NCI-H1694 treated with DMSO at 0.1 percent for 48 hours (cell line): ENCODE measurements at regions not wholly inside any gene's neighbourhood (a gene's known extent, or its start where the extent isn't known, plus 50 kb on each side); places are given as distances from the start of the nearest gene placed in this dataset.
"Not testable (repeated sequence)": the region's sequence is repeated elsewhere in the genome, so short reads cannot be mapped to it uniquely, and the experiment has no call there.

Experiments used
- DNase-seq: peaks from one replicate; lab custom pipeline; 2025; lab: John Stamatoyannopoulos, UW

DNA sequence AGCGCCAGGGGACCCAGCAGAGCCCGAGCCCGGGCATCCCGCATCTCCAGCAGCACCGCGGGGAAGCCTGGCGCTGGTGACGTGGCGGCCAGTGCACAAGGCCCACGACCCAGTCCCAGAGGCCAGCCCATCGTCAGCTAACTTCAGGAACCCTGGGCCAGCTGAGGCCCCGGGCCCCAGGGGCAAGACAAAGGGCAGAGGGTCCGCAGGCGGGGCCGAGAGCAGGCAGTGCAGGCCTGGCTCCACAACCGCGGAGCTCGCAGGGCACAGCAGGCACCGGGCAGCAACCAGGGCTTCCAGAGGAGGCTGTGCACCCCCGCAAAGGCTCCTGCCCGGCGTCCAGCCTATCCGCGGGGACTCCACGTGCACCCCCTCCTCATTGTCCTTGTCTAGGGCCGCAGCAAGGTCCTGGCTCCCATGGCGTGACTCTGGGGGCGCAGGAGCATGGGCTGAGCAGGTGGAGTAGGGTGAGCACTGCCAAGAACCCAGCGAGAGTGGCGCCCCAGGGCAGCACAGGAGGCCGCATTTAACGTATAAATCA is 352.5 kb downstream of the KCNJ18 start:
- not testable (repeated sequence) for DNase-seq

DNA sequence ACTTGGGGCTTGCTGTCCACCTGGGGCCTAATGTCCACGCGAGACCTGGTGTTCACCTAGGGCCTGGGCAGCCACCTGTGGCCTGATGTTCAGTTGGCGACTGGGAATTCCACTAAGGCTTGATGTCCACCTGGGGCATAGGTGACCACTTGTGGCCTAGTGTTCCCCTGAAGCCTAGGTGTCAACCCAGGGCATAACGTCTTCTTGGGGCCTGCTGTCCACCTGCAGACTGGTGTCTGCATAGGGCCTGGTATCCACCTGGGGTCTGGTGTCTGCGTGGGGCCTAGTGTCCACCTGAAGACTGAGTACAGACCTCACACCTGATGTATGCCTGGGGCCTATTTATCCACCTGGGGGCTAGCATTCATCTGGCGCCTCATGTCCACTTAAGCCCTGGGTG is 355.2 kb downstream of the KCNJ18 start:
- not testable (repeated sequence) for DNase-seq

DNA sequence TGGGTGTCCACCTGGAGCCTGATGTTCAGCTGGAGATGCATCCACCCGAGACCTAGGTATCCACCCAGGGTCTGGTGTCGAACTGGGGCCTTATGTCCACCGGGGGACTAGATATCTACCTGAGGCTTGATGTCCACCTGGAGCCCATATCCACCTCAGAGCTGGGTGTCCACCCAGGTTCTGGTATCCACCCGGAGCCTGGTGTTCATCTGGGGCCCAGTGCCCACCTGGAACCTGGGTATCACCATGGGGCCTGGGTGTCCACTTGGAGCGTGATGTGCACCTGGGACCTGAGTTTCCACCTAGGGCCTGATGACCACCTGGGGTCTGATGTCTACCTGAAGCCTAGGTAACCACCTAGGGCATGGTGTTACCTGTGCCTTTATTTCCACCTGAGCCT is 355.9 kb downstream of the KCNJ18 start:
- not testable (repeated sequence) for DNase-seq

DNA sequence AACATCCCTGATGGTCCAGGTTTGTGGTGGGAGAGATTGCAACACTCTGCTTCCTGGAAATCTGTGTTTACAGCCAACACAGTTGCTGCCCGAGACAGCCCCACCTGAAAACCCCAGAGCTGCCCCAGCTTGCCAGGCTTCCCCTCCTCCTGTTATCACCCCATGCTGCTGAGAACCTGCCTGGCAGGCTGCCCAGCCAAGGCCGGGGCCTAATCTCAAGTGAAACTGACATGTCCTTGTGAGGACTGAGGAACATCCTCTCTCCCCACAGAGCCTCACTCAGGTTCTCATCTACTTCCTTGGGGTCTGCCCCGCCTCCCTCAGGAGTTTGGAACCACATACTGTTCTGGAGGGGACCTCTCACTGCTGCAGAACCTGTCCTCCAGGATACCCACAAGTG is 358.4 kb downstream of the KCNJ18 start:
- DNase-seq, result not testable (repeated sequence)

DNA sequence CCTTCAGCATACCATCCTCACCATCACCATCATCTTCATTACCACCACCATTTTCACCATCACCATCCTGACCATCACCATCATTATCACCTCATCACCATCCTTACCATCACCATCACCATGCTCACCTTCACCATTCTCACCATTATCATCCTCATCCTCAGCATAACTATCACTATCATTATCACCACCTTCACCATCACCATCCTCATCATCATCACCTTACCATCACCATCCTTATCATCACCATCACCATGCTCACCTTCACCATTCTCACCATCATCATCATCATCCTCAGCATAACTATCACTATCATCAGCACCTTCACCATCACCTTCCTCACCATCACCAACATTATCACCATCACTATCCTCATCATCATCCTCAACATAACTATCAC is 360.4 kb downstream of the KCNJ18 start:
- not testable (repeated sequence) for DNase-seq

DNA sequence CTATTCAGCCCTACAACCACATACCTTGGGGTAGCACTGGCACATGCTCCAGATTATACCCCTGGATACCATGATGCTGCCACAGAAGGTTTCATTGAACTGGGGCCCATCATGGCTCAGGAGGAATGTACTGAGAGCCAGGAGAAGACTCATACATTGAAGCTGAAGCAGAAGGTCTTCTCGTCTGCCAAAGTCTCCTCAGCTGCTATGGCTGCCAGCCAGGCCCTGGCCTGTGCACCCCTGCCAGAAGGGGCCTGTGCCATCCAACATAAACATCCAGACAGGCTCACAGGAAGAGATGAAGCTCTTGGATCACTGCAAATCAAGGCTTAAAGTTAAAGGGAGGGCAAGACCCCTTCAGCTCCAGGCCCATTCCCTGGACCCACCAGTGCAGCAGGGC is 364.2 kb downstream of the KCNJ18 start:
- not testable (repeated sequence) for DNase-seq

DNA sequence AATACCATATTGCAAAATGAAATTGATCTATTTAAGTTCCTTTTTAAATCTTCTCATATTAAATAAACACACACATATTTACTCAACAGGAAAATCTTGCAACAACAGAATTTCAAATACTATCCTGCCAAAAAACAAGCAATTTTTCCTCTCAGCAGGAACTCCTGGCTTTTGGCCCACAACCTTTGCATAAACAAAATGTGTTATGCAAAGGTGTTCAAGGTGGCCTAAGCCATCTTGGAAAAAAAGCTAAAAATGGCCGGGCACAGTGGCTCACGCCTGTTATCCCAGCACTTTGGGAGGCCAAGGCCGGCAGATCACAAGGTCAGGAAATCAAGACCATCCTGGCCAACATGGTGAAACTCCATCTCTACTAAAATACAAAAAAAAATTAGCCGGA is 383.6 kb downstream of the KCNJ18 start:
- DNase-seq, result not testable (repeated sequence)

DNA sequence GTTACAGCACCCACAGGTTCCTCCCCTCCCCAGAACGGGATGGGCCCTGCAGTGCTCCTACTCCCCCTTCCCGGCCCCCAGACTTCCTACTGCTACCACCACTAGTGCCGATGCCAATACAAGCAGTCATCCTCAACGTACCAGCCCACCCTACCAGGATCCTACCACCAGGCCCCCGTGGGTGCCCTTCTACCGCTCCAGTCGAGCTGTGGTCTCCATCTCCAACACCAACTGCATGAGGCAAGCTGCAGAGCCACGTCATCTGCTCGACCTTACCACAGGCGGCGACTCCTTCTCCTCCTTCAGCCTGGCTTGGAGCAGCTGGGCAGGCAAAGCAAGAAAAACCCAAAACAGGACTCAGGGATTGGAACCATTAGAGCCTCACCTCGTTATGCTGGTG is 396.3 kb downstream of the KCNJ18 start:
- not testable (repeated sequence) for DNase-seq

DNA sequence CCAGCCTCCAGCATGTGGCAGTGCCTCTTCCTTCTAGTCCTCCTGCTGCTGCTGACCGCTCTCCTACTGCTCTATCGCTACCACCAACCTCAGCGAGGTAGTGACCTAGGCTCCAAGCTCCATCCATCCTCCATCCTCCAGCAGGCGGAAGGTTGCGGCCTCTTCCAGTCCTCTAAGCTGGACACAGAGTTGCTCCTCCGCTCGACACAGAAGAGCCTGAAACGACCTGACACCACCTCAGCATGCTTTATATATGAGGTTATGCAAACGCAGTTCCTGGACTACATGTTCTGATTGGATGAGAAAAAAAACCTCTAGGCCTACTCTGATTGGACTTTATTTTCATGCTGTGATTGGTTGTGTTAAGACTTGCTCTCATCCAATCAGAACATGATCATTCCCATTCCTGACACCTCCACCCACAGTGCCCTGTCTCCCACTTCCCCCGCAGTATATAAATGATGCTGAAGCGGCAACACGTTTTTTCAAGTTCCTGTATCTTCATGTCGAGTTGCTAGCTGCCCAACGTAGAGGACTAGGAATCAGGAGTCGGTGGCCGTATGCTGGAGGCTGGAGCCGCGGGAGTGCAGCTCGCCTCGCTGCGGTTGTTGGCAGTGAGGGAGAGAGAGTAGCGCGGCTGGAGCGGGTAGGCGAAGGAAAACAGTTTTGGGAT is 398.1 kb downstream of the KCNJ18 start:
- no peak for DNase-seq

DNA sequence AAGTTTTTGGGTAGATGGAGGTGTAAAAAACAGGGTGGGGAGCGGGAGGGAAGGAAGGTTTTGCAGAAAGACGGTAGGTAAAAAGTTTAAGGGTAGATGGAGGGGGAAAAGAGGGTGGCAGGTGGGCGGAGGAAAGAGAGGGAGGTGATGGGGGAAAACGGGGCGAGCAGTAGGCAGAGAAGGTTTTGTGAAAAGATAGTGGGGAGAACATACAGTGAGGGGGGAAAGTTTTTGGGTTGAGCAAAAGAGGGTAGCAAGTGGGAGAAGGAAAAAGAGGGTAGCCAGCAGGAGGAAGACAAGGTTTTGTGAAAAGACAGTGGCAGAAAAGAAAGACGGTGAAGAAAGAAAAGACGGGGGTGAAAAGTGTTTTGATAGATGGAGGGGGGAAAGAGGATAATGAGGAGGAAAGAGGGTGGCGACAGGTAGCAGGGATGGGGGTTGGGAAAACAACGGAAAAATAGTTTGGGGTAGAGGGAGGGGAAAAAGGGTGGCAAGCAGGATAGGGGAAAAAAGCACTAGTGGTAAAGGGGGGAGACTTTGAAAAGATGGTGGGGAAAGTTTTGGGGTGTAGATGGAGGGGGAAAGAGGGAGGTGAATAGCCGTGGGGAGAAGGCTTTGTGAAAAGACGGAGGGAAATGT is 398.8 kb downstream of the KCNJ18 start:
- DNase-seq, result not testable (repeated sequence)

DNA sequence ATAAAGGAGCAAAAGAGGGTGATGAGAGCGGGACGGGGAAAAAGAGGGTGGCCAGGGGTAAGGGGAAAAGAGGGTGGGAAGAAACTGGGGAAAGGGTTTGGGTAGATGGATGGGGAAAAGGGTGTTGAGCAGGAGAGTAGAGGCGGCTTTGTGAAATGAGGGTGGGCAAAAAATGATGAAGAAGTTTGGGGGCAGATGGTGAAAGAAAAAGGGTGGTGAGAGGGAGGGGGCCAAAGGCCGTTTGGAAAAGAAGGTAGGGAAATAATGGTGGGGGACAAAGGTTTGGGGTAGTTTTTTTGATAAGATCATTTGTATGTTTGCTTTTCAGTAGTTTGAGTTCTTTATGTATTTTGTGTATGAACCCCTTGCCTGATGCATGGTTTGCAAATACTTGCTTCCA is 399.5 kb downstream of the KCNJ18 start:
- DNase-seq, result not testable (repeated sequence)

DNA sequence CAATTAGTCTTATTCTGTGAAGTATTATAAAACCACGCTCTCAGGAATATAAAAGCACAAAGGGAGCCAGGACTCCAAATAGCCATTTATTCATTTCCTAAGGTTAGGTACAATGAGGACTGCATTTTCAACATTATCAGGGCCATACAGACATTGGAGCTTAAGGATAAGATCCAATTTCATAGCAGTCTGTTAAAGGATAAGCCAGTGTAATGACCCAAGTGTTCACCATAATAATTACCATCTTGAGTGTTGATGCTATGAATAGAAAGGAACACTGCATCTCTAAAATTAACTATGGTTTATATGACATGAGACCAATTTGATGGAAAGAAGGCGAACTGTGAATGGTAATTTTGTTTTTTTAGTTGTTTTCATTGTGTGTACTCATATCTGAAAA is 403.1 kb downstream of the KCNJ18 start:
- not testable (repeated sequence) for DNase-seq

DNA sequence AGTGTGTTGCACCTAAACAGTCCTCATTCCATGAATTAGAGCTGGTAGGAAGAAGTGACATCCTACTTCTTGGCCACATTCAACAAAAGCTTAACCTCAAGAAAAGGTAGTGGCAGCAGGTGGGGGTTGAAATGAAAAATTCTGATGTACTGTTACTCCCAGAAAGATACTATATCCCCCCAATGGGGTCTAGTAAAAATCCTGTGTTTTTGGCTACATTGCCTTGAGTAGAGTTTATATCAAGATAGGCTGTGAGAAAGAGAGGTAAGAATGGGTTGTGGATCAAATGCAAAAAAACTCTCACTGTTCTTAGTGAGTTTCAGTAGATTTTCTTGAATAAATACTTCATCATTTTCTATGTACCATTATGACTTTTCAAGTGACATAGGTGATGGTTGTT is 407.3 kb downstream of the KCNJ18 start:
- not testable (repeated sequence) for DNase-seq

DNA sequence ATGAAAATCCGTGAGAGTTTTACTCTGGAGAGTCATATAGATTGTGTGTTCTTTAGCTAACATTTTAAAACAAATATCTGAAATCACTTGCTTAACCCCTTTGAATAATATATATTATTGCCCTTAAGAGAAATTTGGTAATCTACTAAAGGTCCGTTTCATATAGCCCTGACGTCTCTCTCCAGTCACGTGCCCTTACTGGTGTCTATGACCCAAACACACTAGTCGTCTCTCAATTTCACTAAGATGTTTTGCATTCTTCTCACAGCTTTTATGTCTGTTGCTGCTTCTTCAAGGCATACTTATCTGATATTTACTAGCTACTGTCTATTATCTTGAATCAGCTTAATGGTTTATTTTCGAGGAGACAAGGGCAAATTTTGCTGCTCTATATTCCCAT is 409.9 kb downstream of the KCNJ18 start:
- DNase-seq, result no peak

DNA sequence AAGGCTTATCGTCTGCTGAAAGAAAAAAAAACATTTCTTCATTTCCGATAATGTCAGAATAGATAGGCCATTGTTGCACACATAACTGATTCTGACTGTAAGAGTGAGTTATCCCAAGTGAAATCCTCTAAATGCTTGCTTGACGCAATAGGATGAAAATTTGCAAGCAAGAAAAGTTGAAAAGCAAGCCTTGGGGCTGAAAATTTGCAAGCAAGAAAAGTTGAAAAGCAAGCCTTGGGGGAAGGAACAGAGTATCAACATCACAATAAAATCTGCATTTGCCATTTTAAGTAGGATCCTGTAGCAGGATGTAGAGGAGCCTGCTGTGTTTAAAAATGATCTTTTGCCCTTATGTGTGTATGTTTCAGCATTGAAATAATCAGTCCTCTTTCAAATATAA is 424.4 kb downstream of the KCNJ18 start:
- DNase-seq, result not testable (repeated sequence)

DNA sequence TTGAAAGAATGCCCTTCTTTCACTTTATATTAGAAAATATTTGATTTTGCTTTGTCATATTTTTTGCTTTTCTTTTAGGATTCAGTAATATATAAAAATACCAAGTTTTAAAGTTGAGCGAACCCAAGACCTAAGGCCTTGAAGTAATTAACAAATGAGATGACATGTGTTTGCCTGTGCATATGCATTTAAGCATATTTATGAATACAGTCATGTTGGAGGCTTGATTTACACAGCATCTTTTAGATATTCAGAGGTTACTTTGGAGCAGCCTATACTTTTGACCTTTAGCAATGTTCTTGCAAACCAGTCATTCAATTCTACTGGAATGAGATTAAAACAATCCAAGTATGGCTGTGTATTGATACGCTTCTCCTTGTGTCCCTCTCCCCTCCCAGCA is 425.1 kb downstream of the KCNJ18 start:
- DNase-seq, result not testable (repeated sequence)

DNA sequence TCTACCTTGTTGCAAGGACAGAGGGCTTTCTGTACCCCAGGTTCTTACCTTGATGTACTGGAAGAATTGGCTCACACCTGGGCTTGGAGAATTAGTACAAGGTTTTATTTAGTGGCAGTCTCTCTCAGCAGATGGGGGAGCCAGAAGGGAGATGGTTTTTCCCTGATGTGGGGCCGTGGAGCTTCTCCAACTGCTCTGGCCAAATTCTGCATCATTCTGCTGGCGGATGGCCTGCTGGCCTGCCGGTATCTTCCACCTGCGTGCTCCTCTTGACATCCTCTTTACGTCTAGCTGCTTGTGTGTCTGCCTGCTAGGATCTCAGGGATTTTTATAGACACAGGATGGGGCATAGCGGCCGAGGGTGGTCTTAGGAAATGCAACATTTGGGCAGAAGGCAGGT is 426.7 kb downstream of the KCNJ18 start:
- not testable (repeated sequence) for DNase-seq

DNA sequence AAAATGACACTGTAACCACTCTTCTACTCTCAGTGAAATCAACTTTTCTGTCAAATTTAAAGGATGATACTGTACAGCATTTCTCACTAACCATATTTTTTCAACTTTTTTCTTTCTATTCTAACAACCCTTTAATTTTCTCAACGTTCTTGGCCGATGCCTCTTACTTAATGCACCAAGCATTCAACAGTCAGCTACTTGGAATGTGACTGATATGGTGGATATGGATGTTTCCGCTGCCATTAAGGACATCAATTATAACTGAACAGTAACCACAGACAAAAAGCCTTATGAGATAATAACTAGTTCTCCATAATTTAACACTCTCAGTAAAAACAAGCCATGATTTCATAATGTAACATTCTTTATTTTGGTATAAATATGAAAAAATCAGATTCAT is 427.4 kb downstream of the KCNJ18 start:
- DNase-seq, result not testable (repeated sequence)

DNA sequence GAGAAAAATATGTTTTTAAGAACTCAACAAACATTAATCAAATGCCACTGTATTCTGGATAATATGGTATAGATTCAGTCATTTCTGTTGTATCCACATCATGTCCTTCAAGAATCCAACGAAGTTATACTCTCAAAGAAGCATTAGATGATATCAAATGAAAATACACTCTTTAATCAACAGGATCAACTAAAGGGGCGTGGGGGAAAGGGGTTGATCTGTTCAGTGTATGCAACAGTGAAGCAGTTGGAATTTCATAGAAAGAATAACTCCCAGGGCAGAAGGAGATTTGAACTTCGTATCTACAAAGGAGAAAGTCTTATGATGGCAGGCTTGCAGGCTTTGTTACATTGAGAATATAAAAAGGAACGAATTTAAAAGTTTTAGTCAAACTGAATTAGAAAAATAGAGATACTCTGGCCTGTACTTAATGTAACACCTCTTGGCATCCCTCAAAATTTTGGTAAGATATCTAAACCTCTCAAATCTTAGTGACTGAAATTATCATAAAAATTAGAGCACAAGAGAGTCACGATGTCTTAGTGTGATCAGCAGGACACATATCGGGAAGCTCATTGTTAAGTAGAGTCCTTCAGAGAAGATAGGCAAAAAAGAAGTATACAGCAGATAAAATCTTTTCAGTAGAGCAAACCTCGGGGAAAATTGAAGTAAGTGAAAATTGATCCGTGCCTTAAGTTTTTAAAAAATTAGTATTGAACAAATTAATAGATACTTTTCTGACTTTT is 431.4 kb downstream of the KCNJ18 start:
- no peak for DNase-seq

DNA sequence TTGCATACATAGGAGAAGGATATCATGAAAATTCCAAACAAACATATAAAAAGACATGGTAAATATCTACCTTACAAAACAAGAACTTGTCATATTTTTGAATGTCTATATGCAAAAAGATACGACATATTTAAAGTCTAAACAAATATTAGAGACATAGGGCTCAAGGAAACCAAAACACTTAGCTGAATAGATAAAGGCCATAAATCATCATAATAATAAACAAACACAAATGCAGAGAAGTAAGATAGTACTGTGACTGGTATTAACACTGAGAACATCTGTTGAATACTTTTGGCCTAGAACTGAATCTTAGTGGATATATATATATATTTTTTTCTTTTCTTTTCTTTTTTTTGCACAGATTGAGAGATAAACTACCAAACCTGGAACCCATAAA is 435.8 kb downstream of the KCNJ18 start:
- DNase-seq, result no peak

DNA sequence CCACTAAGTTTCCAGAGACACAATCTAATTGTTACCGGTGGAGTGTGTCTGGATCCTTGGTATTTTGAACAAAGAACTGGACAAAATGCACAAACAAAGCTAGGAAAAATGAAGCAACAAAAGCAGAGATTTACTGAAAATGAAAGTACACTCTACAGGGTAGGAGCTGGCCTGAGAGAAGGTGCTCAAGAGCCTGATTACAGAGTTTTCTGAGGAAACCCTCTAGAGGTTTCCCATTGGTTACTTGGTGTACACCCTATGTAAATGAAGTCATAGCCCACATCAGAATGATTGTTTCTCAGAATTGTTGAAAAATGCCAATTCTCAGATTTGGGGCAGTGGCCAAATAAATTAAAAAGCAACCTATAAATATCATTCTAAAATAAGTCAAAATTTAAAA is 436.4 kb downstream of the KCNJ18 start:
- no peak for DNase-seq

DNA sequence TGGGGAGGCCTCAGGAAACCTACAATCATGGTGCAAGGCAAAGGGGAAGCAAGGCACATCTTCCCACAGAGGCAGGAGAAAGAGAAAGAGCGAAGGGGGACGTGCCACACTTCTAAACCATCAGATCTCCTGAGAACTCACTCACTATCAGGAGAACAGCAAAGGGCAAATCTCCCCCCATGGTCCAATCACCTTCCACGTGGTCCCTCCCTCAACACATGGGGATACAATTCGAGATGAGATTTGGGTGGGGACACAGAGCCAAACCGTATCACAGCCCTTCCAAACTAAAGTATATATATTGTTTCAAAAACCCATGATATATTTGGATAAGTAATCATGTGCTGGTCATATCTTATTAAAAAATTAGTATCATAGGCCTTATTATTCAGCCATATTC is 437.6 kb downstream of the KCNJ18 start:
- not testable (repeated sequence) for DNase-seq

DNA sequence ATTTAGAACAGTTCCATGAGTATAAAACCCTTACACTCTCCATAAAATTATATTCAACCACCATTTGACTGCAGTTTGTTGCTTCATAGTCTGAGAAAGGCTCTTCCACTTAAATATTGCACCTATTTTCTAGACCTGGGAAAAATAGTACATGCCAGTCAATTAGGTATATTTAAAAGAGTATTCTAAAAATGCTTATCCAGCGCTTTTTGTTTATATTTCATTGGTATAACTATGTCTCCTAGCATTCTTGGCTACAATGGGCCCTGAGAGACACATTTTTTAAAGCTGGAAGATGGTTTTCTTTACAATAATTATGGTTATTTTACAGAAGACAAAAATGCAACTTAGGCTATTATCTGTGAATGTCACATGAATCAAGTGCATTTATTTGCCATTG is 439.4 kb downstream of the KCNJ18 start:
- DNase-seq, result no peak
